ENCODE measurements at regions not wholly inside any gene's neighbourhood (a gene's known extent, or its start where the extent isn't known, plus 50 kb on each side); places are given as distances from the start of the nearest gene placed in this dataset.

GRCh38 chr6:156161471-156161870 is 615.7 kb upstream of the ARID1B start:
- POLR2A ChIA-PET: no interaction called here
- no peak overlapping the region for H3K4me3 ChIP-seq (ENCODE audit: low read depth, low read length)
- TF ChIP-seq CTCF (IDR thresholded peaks at IDR 0.05; ENCODE audit: insufficient read depth, low read length, missing control alignments): no peak
- DNase-seq (ENCODE audit: low read depth, low spot score): no peak
- CTCF ChIA-PET: no interaction called here

GRCh38 chr6:156160795-156161165 is 616.4 kb upstream of the ARID1B start:
- CTCF ChIA-PET: no interaction called here
- DNase-seq (ENCODE audit: low read depth, low spot score): no peak
- no peak for TF ChIP-seq CTCF (IDR thresholded peaks at IDR 0.05; ENCODE audit: insufficient read depth, low read length, missing control alignments)
- POLR2A ChIA-PET: no interaction called here
- no peak overlapping the region for H3K4me3 ChIP-seq (ENCODE audit: low read depth, low read length)

- CTCF ChIA-PET: no interaction called here
- POLR2A ChIA-PET: no interaction called here
- no peak overlapping the region for H3K4me3 ChIP-seq (ENCODE audit: low read depth, low read length)
- TF ChIP-seq CTCF (IDR thresholded peaks at IDR 0.05; ENCODE audit: insufficient read depth, low read length, missing control alignments): no peak
- DNase-seq (ENCODE audit: low read depth, low spot score): no peak
Measured at GRCh38 chr6:156160007-156160794, 617.0 kb upstream of the ARID1B start.

GRCh38 chr6:156154896-156155295 is 622.3 kb upstream of the ARID1B start:
- CTCF ChIA-PET: no interaction called here

GRCh38 chr6:156150391-156150790 is 626.8 kb upstream of the ARID1B start:
- no peak for TF ChIP-seq CTCF (IDR thresholded peaks at IDR 0.05; ENCODE audit: insufficient read depth, low read length, missing control alignments)
- POLR2A ChIA-PET: no interaction called here
- no peak for DNase-seq (ENCODE audit: low read depth, low spot score)
- CTCF ChIA-PET: no interaction called here
- H3K4me3 ChIP-seq (ENCODE audit: low read depth, low read length): no peak overlapping the region

More at GRCh38 chr6:156154896-156155295, 622.3 kb upstream of the ARID1B start:
- TF ChIP-seq CTCF (IDR thresholded peaks at IDR 0.05; ENCODE audit: insufficient read depth, low read length, missing control alignments): no peak
- DNase-seq (ENCODE audit: low read depth, low spot score): no peak
- POLR2A ChIA-PET: no interaction called here
- H3K4me3 ChIP-seq (ENCODE audit: low read depth, low read length): no peak overlapping the region

- CTCF ChIA-PET: no interaction called here
- TF ChIP-seq CTCF (IDR thresholded peaks at IDR 0.05; ENCODE audit: insufficient read depth, low read length, missing control alignments): no peak
- H3K4me3 ChIP-seq (ENCODE audit: low read depth, low read length): no peak overlapping the region
- no peak for DNase-seq (ENCODE audit: low read depth, low spot score)
- POLR2A ChIA-PET: no interaction called here
Measured at GRCh38 chr6:156146891-156147290, 630.3 kb upstream of the ARID1B start.
